Liver (tissue), 8 donors: ENCODE measurements at regions not wholly inside any gene's neighbourhood (a gene's known extent, or its start where the extent isn't known, plus 50 kb on each side); places are given as distances from the start of the nearest gene placed in this dataset.

ENCODE experiments used
- DNase-seq: peaks from one replicate; pipeline ENCODE4 v3.0.0-alpha.2; 2017; ENCODE audit warnings: low spot score
- H3K27ac ChIP-seq, 2 donors: one replicate each; pipeline ENCODE4 v1.7.0; 2013; ENCODE audit warnings: inconsistent platforms in 2 of 2, low read length in 2 of 2, control low read depth in 1 of 2, low read depth in 1 of 2, mild to moderate bottlenecking in 1 of 2
- H3K27me3 ChIP-seq, 4 donors: one replicate each; pipeline versions ENCODE4 v1.6.1 to v1.7.0; 2013; ENCODE audit warnings: low read length in 3 of 4, inconsistent platforms in 1 of 4, mild to moderate bottlenecking in 1 of 4, moderate library complexity in 1 of 4; ENCODE audit not compliant: control insufficient read depth in 4 of 4, insufficient read depth in 4 of 4
- H3K36me3 ChIP-seq, 4 donors: one replicate each; pipeline versions ENCODE4 v1.6.1 to v1.7.0; 2013; ENCODE audit warnings: low read length in 3 of 4, mild to moderate bottlenecking in 3 of 4, low read depth in 1 of 4, moderate library complexity in 1 of 4; ENCODE audit not compliant: control insufficient read depth in 4 of 4, insufficient read depth in 3 of 4
- H3K4me1 ChIP-seq, 4 donors: one replicate each; pipeline versions ENCODE4 v1.6.1 to v1.7.0; 2013; ENCODE audit warnings: low read length in 3 of 4, mild to moderate bottlenecking in 3 of 4, moderate library complexity in 1 of 4; ENCODE audit not compliant: control insufficient read depth in 4 of 4, insufficient read depth in 4 of 4
- H3K4me3 ChIP-seq, 3 donors: one replicate each; pipeline versions ENCODE4 v1.6.1 to v1.7.0; 2013; ENCODE audit warnings: low read length in 3 of 3, control low read depth in 1 of 3, low read depth in 1 of 3, mild to moderate bottlenecking in 1 of 3
- H3K9ac ChIP-seq, 2 donors: one replicate each; pipeline ENCODE4 v1.7.0; 2013; ENCODE audit warnings: low read length in 2 of 2, mild to moderate bottlenecking in 2 of 2, moderate library complexity in 2 of 2, control low read depth in 1 of 2, low read depth in 1 of 2
- H3K9me3 ChIP-seq, 4 donors: one replicate each; pipeline versions ENCODE4 v1.6.1 to v1.7.0; 2013; ENCODE audit warnings: low read length in 3 of 4; ENCODE audit not compliant: control insufficient read depth in 4 of 4
- CTCF ChIP-seq: fragments of 150-350 bp; IDR thresholded peaks from 2 replicates; pipeline ENCODE4 v1.5.1; 2017; ENCODE audit warnings: improper control_type of control experiment, low read depth, low read length; ENCODE audit not compliant: missing input control
- EGR1 ChIP-seq, 2 donors: IDR thresholded peaks; 2 replicates each; pipeline ENCODE4 v1.6.1; 2016 to 2018; ENCODE audit warnings: antibody characterized with exemption in 2 of 2, low read depth in 2 of 2
- FOXA1 ChIP-seq: IDR thresholded peaks from 2 replicates; pipeline ENCODE4 v1.6.1; 2016; ENCODE audit warnings: antibody characterized with exemption
- FOXA2 ChIP-seq: IDR thresholded peaks from 2 replicates; pipeline ENCODE4 v1.6.1; 2016; ENCODE audit warnings: antibody characterized with exemption
- GABPA ChIP-seq, 2 donors: IDR thresholded peaks in 1 of 2; conservative IDR thresholded peaks in 1 of 2; 2 replicates each; pipeline ENCODE4 v1.6.1; 2016; ENCODE audit warnings: antibody characterized with exemption in 2 of 2, mild to moderate bottlenecking in 1 of 2, moderate library complexity in 1 of 2
- HNF4A ChIP-seq, 2 donors: conservative IDR thresholded peaks; 2 replicates each; pipeline ENCODE4 v1.6.1; 2016; ENCODE audit warnings: antibody characterized with exemption in 2 of 2, mild to moderate bottlenecking in 2 of 2
- HNF4G ChIP-seq: IDR thresholded peaks from 2 replicates; pipeline ENCODE4 v1.6.1; 2016; ENCODE audit warnings: antibody characterized with exemption
- JUND ChIP-seq, 2 donors: IDR thresholded peaks; 2 replicates each; pipeline ENCODE4 v1.6.1; 2016; ENCODE audit warnings: antibody characterized with exemption in 2 of 2
- MAX ChIP-seq: IDR thresholded peaks from 2 replicates; pipeline ENCODE4 v1.6.1; 2016; ENCODE audit warnings: antibody characterized with exemption
- NR2F2 ChIP-seq: IDR thresholded peaks from 2 replicates; pipeline ENCODE4 v1.6.1; 2016; ENCODE audit warnings: antibody characterized with exemption
- RAD21 ChIP-seq, 2 donors: IDR thresholded peaks; 2 replicates each; pipeline ENCODE4 v1.6.1; 2016; ENCODE audit warnings: antibody characterized with exemption in 2 of 2, mild to moderate bottlenecking in 2 of 2
- REST ChIP-seq: IDR thresholded peaks from 2 replicates; pipeline ENCODE4 v1.6.1; 2016; ENCODE audit warnings: antibody characterized with exemption, mild to moderate bottlenecking
- RXRA ChIP-seq, 2 donors: IDR thresholded peaks; 2 replicates each; pipeline ENCODE4 v1.6.1; 2017 to 2018; ENCODE audit warnings: antibody characterized with exemption in 2 of 2, mild to moderate bottlenecking in 1 of 2
- SP1 ChIP-seq: IDR thresholded peaks from 2 replicates; pipeline ENCODE4 v1.6.1; 2018; ENCODE audit warnings: antibody characterized with exemption, mild to moderate bottlenecking
- TAF1 ChIP-seq: conservative IDR thresholded peaks from 2 replicates; pipeline ENCODE4 v1.6.1; 2016; ENCODE audit warnings: antibody characterized with exemption, mild to moderate bottlenecking
- YY1 ChIP-seq: IDR thresholded peaks from 2 replicates; pipeline ENCODE4 v1.6.1; 2016; ENCODE audit warnings: antibody characterized with exemption, mild to moderate bottlenecking
- WGBS: extraction: QIAGEN DNeasy Blood & Tissue Kit; methylation state at CpG from one replicate; pipeline ENCODE4 v1.1.7; 2013; 5-methylcytosine and 5-hydroxymethylcytosine counted together
- TF ChIP-seq, protein P1 (sequence below): IDR thresholded peaks from 2 replicates; pipeline ENCODE4 v1.6.1; 2016; ENCODE audit warnings: antibody characterized with exemption
- TF ChIP-seq, protein P2 (sequence below): IDR thresholded peaks from 2 replicates; pipeline ENCODE4 v1.6.1; 2016; ENCODE audit warnings: antibody characterized with exemption
- donor health status: healthy.
- donor health status: healthy.
- donor health status: healthy.
- donor health status: healthy.
- donor health status: healthy.

GRCh38 chr1:101550581-101550980 is 313.8 kb downstream of the S1PR1 start:
- H3K27me3 ChIP-seq: no peaks in the 10 kb centered on the region
- TF ChIP-seq, protein P1, sequence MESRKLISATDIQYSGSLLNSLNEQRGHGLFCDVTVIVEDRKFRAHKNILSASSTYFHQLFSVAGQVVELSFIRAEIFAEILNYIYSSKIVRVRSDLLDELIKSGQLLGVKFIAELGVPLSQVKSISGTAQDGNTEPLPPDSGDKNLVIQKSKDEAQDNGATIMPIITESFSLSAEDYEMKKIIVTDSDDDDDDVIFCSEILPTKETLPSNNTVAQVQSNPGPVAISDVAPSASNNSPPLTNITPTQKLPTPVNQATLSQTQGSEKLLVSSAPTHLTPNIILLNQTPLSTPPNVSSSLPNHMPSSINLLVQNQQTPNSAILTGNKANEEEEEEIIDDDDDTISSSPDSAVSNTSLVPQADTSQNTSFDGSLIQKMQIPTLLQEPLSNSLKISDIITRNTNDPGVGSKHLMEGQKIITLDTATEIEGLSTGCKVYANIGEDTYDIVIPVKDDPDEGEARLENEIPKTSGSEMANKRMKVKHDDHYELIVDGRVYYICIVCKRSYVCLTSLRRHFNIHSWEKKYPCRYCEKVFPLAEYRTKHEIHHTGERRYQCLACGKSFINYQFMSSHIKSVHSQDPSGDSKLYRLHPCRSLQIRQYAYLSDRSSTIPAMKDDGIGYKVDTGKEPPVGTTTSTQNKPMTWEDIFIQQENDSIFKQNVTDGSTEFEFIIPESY: no peak
- no peak for TF ChIP-seq MAX
- TF ChIP-seq REST: no peak
- TF ChIP-seq TAF1: no peak
- H3K36me3 ChIP-seq: no peaks in the 10 kb centered on the region
- no peaks in the 10 kb centered on the region for H3K9me3 ChIP-seq
- H3K4me1 ChIP-seq: no peaks in the 10 kb centered on the region
- 90% methylated on average over 1 of the region's 1 CpG for WGBS
- H3K27ac ChIP-seq: no peak overlapping the region
- DNase-seq: no peak
- no peak overlapping the region for H3K9ac ChIP-seq
- no peak overlapping the region for H3K4me3 ChIP-seq

- 91% methylated on average over 1 of the region's 1 CpG for WGBS
- no peak for TF ChIP-seq FOXA1
- TF ChIP-seq HNF4G: no peak
- TF ChIP-seq FOXA2: no peak
- TF ChIP-seq JUND (IDR thresholded peaks at IDR 0.05): no peak
- TF ChIP-seq HNF4A (conservative IDR thresholded peaks at IDR 0.05): no peak
- TF ChIP-seq, protein P2, sequence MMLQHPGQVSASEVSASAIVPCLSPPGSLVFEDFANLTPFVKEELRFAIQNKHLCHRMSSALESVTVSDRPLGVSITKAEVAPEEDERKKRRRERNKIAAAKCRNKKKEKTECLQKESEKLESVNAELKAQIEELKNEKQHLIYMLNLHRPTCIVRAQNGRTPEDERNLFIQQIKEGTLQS: no peak
- no peak for TF ChIP-seq TAF1
- TF ChIP-seq EGR1 (IDR thresholded peaks at IDR 0.05; ENCODE audit: low read depth in 2 of 2): no peak
- no peak for TF ChIP-seq CTCF
- TF ChIP-seq, protein P1: no peak
- TF ChIP-seq MAX: no peak
- TF ChIP-seq YY1: no peak
- no peak for TF ChIP-seq RAD21 (IDR thresholded peaks at IDR 0.05)
- no peak for TF ChIP-seq GABPA (IDR thresholded peaks at IDR 0.05 in 1 of 2, conservative IDR thresholded peaks at IDR 0.05 in 1 of 2)
- TF ChIP-seq NR2F2: no peak
- TF ChIP-seq RXRA (IDR thresholded peaks at IDR 0.05): no peak
- TF ChIP-seq SP1: no peak
Observed at GRCh38 chr1:101566883-101567538, 330.2 kb downstream of the S1PR1 start.

More at GRCh38 chr1:101566883-101567538, 330.2 kb downstream of the S1PR1 start:
- Histone ChIP-seq H3K27me3 (no peaks in the 10 kb centered on the region), H3K27ac (no peak overlapping the region), H3K4me1 (no peaks in the 10 kb centered on the region), H3K9me3 (peaks cover 0 to 4% (median 0%) of the 10 kb centered on the region in 4 donors), H3K9ac (no peak overlapping the region), H3K36me3 (no peaks in the 10 kb centered on the region), H3K4me3 (no peak overlapping the region)
- DNase-seq: no peak
